SK-N-DZ (cell line): ENCODE measurements at regions not wholly inside any gene's neighbourhood (a gene's known extent, or its start where the extent isn't known, plus 50 kb on each side); places are given as distances from the start of the nearest gene placed in this dataset.

Experiments
- DNase-seq: peaks from one replicate; pipeline ENCODE4 v3.0.0-alpha.2; 2015; ENCODE audit warnings: low spot score

GRCh38 chr21:38696579-38696978 is 109.2 kb upstream of the ETS2 start:
- DNase-seq: no peak

GRCh38 chr21:38699048-38699447 is 106.7 kb upstream of the ETS2 start:
- DNase-seq: no peak

GRCh38 chr21:38702196-38702595 is 103.5 kb upstream of the ETS2 start:
- DNase-seq: no peak

- no peak for DNase-seq
These were observed 95.9 kb upstream of the ETS2 start for GRCh38 chr21:38709876-38710275.

GRCh38 chr21:38712071-38712470 is 93.7 kb upstream of the ETS2 start:
- peak; percentile 31 for DNase-seq

- no peak for DNase-seq
These were observed 93.1 kb upstream of the ETS2 start for GRCh38 chr21:38712664-38713063.

GRCh38 chr21:38714039-38714817 is 91.5 kb upstream of the ETS2 start:
- DNase-seq: no peak

- no peak for DNase-seq
These were observed 90.7 kb upstream of the ETS2 start for GRCh38 chr21:38714999-38715398.

- DNase-seq: no peak
These were observed 89.6 kb upstream of the ETS2 start for GRCh38 chr21:38716088-38716487.

GRCh38 chr21:38716942-38717341 is 88.8 kb upstream of the ETS2 start:
- DNase-seq: no peak

GRCh38 chr21:38718481-38718880 is 87.2 kb upstream of the ETS2 start:
- DNase-seq: no peak

- DNase-seq: no peak
These were observed 85.7 kb upstream of the ETS2 start for GRCh38 chr21:38720074-38720473.

- no peak for DNase-seq
These were observed 84.7 kb upstream of the ETS2 start for GRCh38 chr21:38721055-38721454.

GRCh38 chr21:38721958-38722357 is 83.8 kb upstream of the ETS2 start:
- no peak for DNase-seq

GRCh38 chr21:38725196-38726157 is 80.3 kb upstream of the ETS2 start:
- no peak for DNase-seq

- no peak for DNase-seq
These were observed 79.2 kb upstream of the ETS2 start for GRCh38 chr21:38726482-38726881.

- no peak for DNase-seq
These were observed 76.4 kb upstream of the ETS2 start for GRCh38 chr21:38729291-38729690.

GRCh38 chr21:38729754-38730379 is 75.9 kb upstream of the ETS2 start:
- no peak for DNase-seq

- peak; percentile 68 for DNase-seq
These were observed 71.7 kb upstream of the ETS2 start for GRCh38 chr21:38733972-38734546.

- no peak for DNase-seq
These were observed 70.9 kb upstream of the ETS2 start for GRCh38 chr21:38734646-38735365.

GRCh38 chr21:38735626-38736206 is 70.0 kb upstream of the ETS2 start:
- no peak for DNase-seq
